HL-60/S4 treated with phorbol 12-myristate 13-acetate at 8.2 ng/mL for 4 days and 3 days (cell line): ENCODE measurements at regions not wholly inside any gene's neighbourhood (a gene's known extent, or its start where the extent isn't known, plus 50 kb on each side); places are given as distances from the start of the nearest gene placed in this dataset.
"Not testable (repeated sequence)": the region's sequence is repeated elsewhere in the genome, so short reads cannot be mapped to it uniquely, and the experiment has no call there.

Source experiments
- in situ Hi-C: fragments of 300-500 bp; cut with MboI; formaldehyde crosslinking; loops from 2 replicates; pipeline ENCODE4 v1.15.0; 2022; ENCODE audit warnings: low sequenced_read_pairs

DNA sequence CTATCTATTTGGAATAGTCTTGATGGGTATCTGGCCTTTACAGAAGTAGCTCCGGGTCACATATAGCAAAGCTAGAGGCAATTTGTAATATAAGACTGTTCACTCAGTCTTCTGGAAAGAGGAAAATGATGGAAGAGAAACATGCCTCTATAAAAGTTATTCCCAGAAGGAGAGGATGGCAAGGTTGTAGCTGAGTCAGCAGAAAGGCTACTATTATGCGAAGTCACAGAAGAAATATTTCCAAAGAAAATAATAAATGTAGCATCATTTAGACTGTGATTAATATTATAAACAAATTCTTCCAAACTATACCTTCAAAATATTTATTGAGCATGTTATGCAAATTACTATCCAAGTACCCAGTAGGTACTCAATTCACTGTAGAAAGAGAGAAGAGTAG, 1027.7 kb upstream of the TMEFF2 start:
- in situ Hi-C loops, result no loop called here

DNA sequence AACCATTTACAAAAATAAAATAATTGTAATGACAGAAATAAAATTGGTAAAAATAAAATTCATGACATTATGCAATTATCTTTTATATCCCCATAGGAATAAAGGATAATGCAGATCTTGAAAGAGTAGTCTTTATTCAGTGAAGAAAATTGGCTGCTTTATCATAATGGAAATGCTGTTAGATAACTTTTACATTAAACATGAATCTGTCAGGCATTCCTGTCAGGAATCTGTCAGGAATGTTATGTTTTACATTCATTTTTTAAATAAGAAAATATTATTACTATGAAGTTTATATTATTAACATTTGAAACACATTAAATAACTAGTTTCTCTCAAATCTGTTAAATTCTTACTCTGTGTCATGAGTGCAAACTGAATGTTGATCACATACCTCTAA, 1024.7 kb upstream of the TMEFF2 start:
- in situ Hi-C loops, result no loop called here

DNA sequence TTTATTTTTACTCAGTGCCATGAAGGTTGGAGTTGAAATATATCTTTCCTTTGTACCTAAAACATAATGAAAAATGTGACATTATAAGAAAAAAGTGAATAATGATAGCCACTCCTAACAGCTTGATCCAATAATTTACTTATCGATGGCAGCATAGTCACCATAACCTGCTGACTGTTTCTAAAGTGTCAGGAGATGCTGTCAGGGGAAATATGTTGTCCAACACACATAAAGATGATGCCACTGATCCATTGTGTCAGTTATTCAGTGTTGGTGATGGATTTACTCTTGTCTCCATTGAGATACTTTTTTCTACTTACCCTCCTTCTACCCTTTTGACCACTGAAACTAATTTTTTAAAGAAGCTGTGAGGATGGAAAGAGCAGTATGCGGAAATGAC, 1006.9 kb upstream of the TMEFF2 start:
- in situ Hi-C loops, result no loop called here

DNA sequence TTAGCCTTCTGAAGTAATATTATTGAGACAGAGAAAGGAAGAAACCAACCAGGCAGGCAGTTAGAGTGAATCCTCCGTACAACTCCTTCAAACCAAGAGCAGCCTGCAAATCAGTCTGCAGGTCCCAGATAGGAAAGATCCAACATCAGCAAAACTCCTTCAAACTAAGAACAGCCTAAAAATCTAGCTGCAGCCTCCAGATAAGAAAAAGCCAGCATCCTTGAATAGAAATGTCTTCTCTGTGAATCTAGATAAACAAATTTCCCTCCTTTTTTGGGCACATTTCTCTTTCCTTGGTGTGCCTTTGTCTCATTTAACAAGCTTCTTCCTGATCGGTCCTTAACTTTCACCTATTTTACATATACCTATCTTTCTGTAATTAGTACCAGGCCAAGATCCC, 1004.6 kb upstream of the TMEFF2 start:
- in situ Hi-C loops, result no loop called here

DNA sequence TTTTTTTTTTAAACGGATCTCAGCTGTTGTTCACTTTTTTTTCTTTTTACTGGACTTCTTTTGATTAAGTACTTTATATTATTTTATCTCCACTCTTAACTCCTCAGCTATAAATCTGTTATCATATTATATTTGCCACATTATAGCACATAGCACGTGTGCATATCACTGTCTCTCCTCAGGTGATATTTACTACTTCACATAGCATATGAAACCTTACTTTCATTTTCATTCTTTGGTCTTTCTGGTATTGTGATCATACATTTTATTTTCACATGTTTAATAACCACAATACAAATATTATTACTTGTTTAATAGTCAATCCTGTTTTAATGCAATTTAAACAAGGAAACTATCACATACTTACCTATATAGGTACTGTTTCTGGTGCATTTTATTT, 993.1 kb upstream of the TMEFF2 start:
- in situ Hi-C loops, result no loop called here

DNA sequence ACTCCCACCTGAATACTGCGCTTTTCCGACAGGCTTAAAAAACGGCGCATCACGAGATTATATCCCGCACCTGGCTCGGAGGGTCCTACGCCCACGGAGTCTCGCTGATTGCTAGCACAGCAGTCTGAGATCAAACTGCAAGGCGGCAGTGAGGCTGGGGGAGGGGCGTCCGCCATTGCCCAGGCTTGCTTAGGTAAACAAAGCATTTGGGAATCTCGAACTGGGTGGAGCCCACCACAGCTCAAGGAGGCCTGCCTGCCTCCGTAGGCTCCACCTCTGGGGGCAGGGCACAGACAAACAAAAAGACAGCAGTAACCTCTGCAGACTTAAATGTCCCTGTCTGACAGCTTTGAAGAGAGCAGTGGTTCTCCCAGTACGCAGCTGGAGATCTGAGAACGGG, 976.2 kb upstream of the TMEFF2 start:
- in situ Hi-C loops, result not testable (repeated sequence)

DNA sequence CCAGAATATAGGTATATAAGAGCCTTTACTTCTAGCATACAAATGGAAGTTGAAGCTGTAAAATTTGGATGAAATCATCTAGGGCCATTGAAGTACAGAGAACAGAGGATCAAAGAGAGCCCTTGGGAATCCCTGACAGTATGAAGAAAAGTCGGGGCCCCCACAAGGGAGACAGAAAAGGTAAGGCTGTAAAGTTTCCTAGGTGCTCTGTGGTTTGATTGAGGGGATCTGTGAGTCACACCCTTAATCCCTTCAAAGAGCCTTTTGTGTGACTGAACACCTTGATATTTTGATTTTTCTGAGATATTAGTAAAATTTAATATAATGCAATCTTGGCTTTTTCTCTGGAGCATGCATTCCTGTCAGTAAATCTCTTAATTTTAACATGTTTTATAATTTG, 961.7 kb upstream of the TMEFF2 start:
- in situ Hi-C loops, result no loop called here

DNA sequence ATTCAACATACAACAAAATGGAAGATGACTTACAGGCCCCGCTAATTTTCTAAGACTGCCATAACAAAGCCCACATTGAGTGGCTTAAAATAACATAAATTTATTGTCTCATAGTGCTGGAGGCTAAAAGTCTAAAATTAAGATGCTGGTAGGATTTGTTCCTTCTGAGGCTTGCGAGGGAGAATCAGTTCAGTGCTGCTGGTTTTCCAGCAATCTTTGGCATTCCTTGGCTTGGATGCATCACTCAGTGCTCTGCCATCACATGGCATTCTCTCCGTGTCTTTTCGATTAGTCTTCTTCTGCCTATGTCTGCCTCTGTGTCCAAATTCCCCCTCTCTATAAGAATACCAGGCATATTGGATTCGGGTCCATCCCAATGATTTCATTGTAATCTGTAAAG, 959.3 kb upstream of the TMEFF2 start:
- in situ Hi-C loops, result no loop called here

DNA sequence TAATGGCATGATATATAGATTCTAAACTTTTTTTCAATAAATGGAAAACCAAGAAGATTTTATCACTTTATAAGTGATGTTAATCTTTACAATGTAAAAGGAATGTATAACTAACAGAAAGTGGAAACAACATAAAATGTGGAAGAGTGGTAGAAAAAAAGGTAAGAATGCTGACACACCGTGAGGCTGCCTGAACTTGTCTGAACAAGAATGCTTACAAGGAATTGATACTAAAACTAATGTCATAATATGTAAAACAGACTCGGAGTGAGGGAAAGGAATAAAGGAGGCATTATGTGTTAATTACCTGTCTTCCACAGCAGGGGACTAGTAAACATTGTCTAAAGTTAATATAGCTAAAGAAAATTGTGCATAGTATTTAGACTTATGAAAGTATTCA, 958.8 kb upstream of the TMEFF2 start:
- in situ Hi-C loops, result no loop called here

DNA sequence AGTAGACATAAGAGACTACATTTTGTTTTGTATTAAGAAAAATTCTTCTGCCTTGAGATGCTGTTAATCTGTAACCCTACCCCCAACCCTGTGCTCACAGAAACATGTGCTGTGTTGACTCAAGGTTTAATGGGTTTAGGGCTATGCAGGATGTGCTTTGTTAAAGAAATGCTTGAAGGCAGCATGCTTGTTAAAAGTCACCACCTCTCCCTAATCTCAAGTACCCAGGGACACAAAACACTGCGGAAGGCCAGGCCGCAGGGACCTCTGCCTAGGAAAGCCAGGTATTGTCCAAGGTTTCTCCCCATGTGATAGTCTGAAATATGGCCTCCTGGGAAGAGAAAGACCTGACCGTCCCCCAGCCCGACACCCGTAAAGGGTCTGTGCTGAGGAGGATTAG, 947.7 kb upstream of the TMEFF2 start:
- in situ Hi-C loops, result not testable (repeated sequence)

DNA sequence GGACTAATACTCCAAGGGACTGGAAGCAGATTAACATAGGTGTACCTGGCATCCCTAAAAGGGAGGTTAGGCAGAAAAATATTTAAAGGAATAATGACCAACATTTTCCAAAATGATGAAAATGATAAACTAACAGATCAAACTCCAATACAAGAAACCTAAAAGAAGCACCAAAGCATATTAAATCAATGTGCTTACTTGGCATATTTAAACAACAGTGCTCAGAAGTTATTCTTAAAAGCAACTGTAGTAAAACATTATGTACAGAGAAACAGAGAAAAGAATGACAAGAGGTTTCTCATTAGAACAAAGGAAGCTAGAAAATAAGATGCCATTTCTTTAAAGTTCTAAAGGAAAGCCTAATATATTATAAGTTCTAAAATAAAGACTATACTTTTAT, 947.3 kb upstream of the TMEFF2 start:
- in situ Hi-C loops, result no loop called here

DNA sequence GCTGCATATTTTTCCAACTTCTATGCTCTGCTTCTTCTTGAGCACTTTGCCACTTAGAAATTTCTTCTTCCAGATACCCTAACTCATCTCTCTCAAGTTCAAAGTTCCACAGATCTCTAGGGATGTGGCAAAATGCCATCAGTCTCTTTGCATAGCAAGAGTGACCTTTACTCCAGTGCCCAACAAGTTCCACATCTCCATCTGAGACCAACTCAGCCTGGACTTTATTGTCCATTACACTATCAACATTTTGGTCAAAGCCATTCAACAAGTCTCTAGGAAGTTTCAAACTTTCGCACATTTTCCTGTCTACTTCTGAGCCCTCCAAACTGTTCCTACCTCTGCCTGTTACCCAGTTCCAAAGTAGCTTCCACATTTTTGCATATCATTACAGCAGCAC, 946.2 kb upstream of the TMEFF2 start:
- in situ Hi-C loops, result not testable (repeated sequence)

DNA sequence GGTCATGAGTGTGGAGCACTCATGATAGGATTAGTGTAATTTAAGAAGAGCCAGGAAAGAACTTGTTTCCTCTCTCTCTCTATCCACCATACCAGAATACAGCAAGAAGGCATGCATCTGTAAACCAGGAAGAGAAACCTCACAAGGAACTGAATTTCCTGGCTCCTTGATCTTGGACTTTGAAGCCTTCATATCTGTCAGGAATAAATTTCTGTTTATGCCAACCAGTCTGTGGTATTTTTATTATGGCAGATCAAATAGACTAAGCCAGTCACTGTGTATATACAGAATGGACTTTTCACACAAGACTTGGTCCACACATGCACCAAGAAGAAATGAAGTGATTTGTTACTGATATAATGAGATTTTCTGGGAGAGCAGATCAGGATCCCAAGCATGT, 930.1 kb upstream of the TMEFF2 start:
- in situ Hi-C loops, result no loop called here

DNA sequence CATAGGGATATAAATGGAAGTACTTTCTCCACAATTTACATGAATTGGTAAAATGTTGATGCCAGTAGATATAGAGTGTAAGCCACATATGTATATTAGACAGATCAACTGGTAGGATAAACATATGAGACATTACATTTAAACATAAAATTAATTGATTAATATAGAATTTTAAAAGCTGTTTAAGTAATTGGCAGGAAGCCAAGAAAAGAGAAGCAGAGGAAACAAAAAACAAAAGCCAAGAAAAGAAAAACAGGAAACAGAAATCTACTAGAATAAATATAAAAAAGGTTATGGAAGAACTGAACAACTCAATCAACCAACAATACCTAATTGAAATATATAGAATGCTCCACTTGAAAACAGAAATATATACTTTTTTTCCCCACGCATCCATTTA, 920.1 kb upstream of the TMEFF2 start:
- in situ Hi-C loops, result no loop called here

DNA sequence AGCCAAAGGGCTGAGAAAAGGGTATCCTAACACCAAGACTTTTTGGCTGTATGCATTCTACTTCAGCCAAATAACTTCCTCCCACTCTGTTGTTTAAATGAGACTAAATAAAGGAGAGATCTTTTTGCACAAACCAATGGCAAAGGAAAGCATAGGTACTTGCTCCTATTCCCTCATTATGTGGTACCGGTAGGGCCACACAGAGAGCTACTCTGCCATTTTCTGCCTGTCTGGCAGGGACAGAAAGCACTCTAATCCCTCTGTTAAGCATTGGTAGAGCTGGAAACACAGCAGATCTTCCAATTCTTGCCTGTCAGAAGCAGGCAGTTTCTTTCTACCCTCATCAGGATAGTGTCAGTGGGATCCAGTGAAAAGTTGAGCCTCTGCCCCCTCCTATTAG, 918.3 kb upstream of the TMEFF2 start:
- in situ Hi-C loops, result no loop called here

DNA sequence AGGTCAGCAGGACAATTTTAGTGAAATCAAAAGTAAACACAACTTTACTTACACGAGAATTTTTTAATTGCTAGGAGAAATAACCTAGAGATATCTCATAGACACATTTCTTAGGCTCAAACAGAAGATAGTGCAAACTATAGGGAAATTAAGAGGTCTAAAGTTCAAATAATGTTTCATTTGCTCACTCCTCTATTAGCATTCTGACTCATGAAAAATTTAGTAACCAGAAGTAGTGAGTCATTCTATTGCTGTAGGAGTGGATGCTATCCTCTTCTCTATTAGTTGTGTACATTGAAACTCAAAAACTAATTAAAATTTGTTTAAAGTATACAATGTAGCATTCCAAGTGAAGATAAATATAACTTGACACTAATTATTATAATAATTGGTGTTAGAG, 908.3 kb upstream of the TMEFF2 start:
- in situ Hi-C loops, result no loop called here

DNA sequence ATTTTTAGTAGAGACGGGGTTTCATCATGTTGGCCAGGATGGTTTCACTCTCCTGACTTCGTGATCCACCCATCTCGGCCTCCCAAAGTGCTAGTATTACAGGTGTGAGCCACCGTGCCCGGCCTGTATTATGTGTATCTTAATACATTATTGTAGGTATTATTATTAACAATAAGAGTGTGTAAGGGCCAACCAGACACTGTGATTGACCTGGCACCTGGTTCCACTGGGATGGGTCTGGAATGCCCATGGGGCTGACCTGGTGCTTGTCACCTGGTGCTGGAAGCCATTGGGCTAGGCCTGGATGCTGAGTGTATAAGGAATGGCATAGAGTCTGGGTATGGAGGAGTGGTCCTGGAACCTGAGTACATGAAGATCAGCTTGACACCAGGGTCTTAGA, 906.9 kb upstream of the TMEFF2 start:
- in situ Hi-C loops, result no loop called here

DNA sequence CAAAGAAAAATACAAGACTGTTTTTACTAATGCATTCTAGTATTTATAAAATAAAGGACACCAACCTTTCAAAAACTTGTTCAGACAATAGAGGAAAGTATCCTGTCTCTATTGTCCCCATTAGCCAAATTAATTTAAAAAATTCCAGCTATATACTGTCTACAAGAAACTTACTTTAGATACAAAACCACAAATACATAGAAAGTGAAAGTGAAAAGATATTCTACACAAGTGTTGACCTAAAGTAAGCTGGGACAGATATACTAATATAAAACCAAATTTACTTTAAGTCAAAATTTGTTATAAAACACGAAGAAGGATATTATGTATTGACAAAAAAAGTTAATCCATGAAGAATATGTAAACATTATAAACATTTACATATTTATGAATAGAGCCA, 893.3 kb upstream of the TMEFF2 start:
- in situ Hi-C loops, result no loop called here

DNA sequence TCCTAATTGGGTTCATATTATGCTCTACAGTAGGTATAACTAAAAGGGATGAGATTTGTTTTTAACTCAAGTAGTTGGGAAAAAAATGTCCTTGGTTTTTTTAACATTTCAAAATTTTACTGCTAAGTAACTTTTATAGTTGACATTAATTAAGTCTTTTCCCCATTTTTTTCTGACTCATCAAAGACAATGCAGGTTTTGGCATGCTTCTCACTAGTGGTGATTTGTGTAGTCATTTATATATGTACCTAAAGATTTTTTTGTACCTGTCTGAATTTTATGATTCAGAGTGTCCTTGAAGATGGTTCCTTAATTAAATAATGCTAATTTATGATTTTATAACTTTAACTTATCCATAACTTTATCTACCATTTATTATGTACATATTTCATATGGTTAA, 882.3 kb upstream of the TMEFF2 start:
- in situ Hi-C loops, result no loop called here

DNA sequence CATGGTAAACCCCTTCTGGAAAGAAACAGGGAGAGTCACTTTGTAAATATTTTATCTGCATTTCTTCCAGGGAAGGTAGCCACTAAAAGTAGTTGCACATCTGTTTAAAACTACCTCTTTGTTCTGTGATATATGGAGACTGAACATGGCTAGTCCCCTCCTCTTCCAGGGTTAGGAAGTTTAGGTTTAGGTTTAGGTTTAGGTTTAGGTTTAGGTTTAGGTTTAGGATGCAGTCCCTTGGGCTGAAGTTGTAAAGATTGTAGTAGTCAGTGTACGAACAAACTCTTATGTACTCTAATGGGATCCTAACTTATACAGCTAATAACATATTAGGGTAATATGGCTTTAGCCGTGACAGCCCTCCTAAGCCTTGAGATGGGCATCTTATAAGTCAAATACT, 880.2 kb upstream of the TMEFF2 start:
- in situ Hi-C loops, result no loop called here

DNA sequence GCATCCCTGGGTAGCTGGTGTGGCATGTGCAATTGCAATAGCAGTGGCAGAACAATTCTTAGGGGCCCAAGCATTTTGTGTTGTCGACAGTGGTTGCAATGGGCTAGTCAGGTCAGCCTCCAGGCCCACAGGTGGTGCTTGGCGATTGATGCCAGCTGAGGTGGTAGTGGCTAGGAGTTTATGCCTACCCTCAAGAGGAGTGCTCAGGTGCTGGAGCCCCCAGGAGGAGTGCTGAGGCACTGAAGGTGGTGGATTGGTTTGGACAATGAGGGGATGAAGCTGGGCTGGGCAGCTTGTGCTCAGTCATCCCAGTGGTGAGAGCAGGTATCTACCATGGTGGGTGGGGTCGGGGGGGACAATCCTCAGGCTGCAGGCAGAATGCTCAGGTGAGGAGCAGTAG, 877.9 kb upstream of the TMEFF2 start:
- in situ Hi-C loops, result no loop called here

DNA sequence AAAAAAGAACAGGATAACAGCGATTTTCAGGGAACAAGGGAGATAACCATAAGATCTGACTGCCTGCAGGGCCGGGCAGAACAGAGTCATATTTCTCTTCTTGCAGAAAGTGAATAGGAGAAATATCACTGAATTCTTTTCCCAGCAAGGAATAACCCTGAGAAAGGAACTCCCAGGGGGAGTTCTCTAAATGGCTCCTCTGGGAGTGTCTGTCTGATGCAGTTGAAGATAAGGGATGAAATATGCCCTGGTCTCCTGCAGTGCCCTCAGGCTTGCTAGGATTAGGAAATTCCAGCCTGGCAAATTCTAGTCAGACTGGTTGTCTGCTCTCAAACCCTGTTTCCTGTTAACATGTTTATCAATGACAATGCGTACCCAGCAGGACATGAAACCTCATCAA, 830.8 kb upstream of the TMEFF2 start:
- in situ Hi-C loops, result not testable (repeated sequence)

DNA sequence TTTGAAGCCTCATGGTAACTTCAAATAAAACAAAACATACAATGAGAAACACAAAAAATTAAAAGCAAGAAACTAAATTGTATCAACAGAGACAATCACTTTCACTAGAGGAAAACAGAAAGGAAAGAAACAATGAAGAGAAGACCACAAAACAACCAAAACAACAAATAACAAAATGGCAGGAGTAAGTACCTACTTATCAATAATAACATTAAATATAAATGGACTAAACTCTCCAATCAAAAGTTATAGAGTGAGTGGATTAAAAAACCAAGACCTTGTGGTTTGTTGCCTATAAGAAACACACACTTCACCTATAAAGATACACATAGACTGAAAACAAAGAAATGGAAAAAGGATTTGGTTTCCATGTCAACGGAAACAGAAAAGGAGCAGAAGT, 830.1 kb upstream of the TMEFF2 start:
- in situ Hi-C loops, result no loop called here

DNA sequence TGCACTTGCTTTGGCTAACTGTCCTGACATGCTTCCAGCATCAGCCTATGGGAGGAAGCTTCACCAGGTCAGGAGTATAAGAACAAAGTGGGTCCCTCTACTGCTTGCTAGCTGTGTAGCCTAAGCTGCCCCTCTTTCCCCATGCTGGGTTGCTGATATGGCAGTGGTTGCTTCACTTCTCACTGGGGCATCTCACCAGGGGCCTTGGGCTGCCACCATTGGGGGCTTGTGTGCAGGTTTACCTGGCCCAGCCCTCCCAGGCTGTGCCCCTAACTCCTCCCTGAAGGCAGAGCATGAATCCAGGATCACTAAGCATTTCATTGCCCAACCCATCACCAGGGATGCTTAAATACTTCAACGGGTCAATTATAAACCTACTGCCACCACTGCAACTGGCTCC, 817.1 kb upstream of the TMEFF2 start:
- in situ Hi-C loops, result no loop called here
